DOHH2 (cell line): ENCODE measurements at regions not wholly inside any gene's neighbourhood (a gene's known extent, or its start where the extent isn't known, plus 50 kb on each side); places are given as distances from the start of the nearest gene placed in this dataset.

Experiments used
- EZH2phosphoT487 ChIP-seq: fragments of 200-600 bp; sonication (generic); IDR thresholded peaks from 2 replicates; pipeline ENCODE4 v1.6.1; 2017; ENCODE audit warnings: borderline replicate concordance, mild to moderate bottlenecking, antibody characterized with exemption, low read length, moderate library complexity, mixed read lengths
- TF ChIP-seq, protein P1 (sequence below): fragments of 200-600 bp; sonication (generic); IDR thresholded peaks from one replicate; pipeline ENCODE4 v1.5.1; 2014; ENCODE audit warnings: antibody characterized with exemption, mild to moderate bottlenecking, low read depth, low read length; ENCODE audit not compliant: poor library complexity, severe bottlenecking

DNA sequence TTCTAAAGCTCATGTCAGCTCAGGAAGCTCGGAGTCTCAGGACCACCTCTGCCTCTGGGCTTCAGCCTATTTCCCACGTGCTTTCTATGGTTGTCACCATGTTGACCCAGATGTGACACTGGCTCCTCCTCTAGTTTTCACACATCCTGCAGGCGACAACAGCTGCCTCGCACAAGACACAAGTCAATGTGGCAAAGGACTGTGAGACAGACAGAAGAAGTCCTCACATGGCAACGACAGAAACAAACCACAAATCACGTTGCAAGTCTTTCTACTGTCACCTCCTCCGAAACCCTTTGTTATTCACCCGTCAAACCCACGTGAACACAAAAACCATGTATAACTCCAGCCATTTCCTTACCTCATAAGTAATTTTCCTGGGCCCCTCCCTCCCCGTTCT is 194.5 kb downstream of the MEX3B start:
- TF ChIP-seq, protein P1, sequence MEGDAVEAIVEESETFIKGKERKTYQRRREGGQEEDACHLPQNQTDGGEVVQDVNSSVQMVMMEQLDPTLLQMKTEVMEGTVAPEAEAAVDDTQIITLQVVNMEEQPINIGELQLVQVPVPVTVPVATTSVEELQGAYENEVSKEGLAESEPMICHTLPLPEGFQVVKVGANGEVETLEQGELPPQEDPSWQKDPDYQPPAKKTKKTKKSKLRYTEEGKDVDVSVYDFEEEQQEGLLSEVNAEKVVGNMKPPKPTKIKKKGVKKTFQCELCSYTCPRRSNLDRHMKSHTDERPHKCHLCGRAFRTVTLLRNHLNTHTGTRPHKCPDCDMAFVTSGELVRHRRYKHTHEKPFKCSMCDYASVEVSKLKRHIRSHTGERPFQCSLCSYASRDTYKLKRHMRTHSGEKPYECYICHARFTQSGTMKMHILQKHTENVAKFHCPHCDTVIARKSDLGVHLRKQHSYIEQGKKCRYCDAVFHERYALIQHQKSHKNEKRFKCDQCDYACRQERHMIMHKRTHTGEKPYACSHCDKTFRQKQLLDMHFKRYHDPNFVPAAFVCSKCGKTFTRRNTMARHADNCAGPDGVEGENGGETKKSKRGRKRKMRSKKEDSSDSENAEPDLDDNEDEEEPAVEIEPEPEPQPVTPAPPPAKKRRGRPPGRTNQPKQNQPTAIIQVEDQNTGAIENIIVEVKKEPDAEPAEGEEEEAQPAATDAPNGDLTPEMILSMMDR: no peak
- no peak for TF ChIP-seq EZH2phosphoT487
